SK-N-SH treated with all-trans-retinoic acid at 6 μM for 48 hours (cell line): ENCODE measurements at regions not wholly inside any gene's neighbourhood (a gene's known extent, or its start where the extent isn't known, plus 50 kb on each side); places are given as distances from the start of the nearest gene placed in this dataset.

Experiments used
- ISL1 ChIP-seq: fragments of 250-450 bp; sonication (Bioruptor Pico); IDR thresholded peaks from 2 replicates; pipeline ENCODE4 v2.1.2; 2022; ENCODE audit warnings: mild to moderate bottlenecking, moderate library complexity
- ZNF70 ChIP-seq: fragments of 450-650 bp; formaldehyde crosslinking; IDR thresholded peaks from 2 replicates; pipeline ENCODE4 v1.5.0; 2020; ENCODE audit warnings: mild to moderate bottlenecking, moderate library complexity
- TF ChIP-seq, protein P1 (sequence below): fragments of 250-450 bp; sonication (Bioruptor Pico); IDR thresholded peaks from 2 replicates; pipeline ENCODE4 v1.5.1; 2020; ENCODE audit warnings: low read depth, mild to moderate bottlenecking, moderate library complexity
- TF ChIP-seq, protein P2 (sequence below): fragments of 250-450 bp; sonication (Bioruptor Pico); IDR thresholded peaks from 2 replicates; pipeline ENCODE4 v1.5.1; 2021; ENCODE audit warnings: mild to moderate bottlenecking, moderate library complexity

DNA sequence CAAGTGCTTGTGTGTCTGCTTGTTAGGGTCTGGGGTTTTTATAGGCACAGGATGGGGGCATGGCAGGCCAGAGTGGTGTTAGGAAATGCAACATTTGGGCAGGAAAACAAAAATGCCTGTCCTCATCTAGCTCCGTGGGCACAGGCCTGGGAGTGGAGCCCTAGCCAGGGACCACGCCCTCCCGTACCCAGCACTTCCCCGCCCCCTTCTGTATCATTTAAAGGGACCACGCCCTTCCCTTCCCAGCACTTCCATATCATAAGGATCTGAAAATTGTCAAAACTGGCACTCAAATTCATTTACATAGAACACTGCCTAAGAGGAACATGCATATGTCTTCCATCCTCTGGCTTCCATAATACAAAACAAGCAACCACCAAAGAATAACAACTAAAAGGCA, 185.8 kb downstream of the B3GLCT start:
- TF ChIP-seq, protein P1, sequence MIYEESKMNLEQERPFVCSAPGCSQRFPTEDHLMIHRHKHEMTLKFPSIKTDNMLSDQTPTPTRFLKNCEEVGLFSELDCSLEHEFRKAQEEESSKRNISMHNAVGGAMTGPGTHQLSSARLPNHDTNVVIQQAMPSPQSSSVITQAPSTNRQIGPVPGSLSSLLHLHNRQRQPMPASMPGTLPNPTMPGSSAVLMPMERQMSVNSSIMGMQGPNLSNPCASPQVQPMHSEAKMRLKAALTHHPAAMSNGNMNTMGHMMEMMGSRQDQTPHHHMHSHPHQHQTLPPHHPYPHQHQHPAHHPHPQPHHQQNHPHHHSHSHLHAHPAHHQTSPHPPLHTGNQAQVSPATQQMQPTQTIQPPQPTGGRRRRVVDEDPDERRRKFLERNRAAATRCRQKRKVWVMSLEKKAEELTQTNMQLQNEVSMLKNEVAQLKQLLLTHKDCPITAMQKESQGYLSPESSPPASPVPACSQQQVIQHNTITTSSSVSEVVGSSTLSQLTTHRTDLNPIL (CRISPR knock-in tag), result no peak
- no peak for TF ChIP-seq ZNF70 (CRISPR knock-in tag)
- TF ChIP-seq, protein P2, sequence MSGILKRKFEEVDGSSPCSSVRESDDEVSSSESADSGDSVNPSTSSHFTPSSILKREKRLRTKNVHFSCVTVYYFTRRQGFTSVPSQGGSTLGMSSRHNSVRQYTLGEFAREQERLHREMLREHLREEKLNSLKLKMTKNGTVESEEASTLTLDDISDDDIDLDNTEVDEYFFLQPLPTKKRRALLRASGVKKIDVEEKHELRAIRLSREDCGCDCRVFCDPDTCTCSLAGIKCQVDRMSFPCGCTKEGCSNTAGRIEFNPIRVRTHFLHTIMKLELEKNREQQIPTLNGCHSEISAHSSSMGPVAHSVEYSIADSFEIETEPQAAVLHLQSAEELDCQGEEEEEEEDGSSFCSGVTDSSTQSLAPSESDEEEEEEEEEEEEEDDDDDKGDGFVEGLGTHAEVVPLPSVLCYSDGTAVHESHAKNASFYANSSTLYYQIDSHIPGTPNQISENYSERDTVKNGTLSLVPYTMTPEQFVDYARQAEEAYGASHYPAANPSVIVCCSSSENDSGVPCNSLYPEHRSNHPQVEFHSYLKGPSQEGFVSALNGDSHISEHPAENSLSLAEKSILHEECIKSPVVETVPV (CRISPR knock-in tag), result no peak
- no peak for TF ChIP-seq ISL1 (CRISPR knock-in tag)
